Breast epithelium (tissue), 4 donors: ENCODE measurements at regions not wholly inside any gene's neighbourhood (a gene's known extent, or its start where the extent isn't known, plus 50 kb on each side); places are given as distances from the start of the nearest gene placed in this dataset.

Experiments
- DNase-seq, 2 donors: peaks; one replicate each; pipeline ENCODE4 v3.0.0-alpha.2; 2019; ENCODE audit warnings: low spot score in 2 of 2
- H3K27ac ChIP-seq, 2 donors: fragments of 200-600 bp; sonication (generic) in 1 of 2; one replicate each; pipeline ENCODE4 v1.5.1; 2016 to 2019; ENCODE audit warnings: mild to moderate bottlenecking in 1 of 2
- H3K27me3 ChIP-seq, 2 donors: fragments of 200-600 bp; sonication (generic) in 1 of 2; one replicate each; pipeline versions ENCODE4 v1.5.1 to v1.6.0; 2017 to 2019; ENCODE audit warnings: control low read depth in 1 of 2, mild to moderate bottlenecking in 1 of 2
- H3K36me3 ChIP-seq: fragments of 200-600 bp; one replicate; pipeline ENCODE4 v1.5.1; 2019
- H3K4me1 ChIP-seq, 2 donors: fragments of 200-600 bp; sonication (generic); one replicate each; pipeline ENCODE4 v1.5.1; 2016 to 2019; ENCODE audit warnings: control low read depth in 1 of 2
- H3K4me3 ChIP-seq, 3 donors: fragments of 200-600 bp; sonication (generic); 1 replicate in 2 of 3; 2 replicates in 1 of 3; pipeline ENCODE4 v1.5.1; 2016 to 2019; ENCODE audit warnings: mild to moderate bottlenecking in 3 of 3, moderate library complexity in 2 of 3
- H3K9me3 ChIP-seq, 2 donors: fragments of 200-600 bp; sonication (generic) in 1 of 2; one replicate each; pipeline ENCODE4 v1.5.1; 2016 to 2019; ENCODE audit warnings: control low read depth in 1 of 2
- CTCF ChIP-seq, 3 donors: fragments of 450-650 bp; IDR thresholded peaks; one replicate each; pipeline ENCODE4 v1.5.1; 2016 to 2017; ENCODE audit warnings: antibody characterized with exemption in 3 of 3, mild to moderate bottlenecking in 3 of 3, moderate library complexity in 3 of 3
- POLR2A ChIP-seq: fragments of 450-650 bp; IDR thresholded peaks from one replicate; pipeline ENCODE4 v1.6.1; 2016; ENCODE audit warnings: antibody characterized with exemption, mild to moderate bottlenecking, moderate library complexity
- POLR2AphosphoS5 ChIP-seq, 3 donors: sonication (generic); formaldehyde crosslinking; IDR thresholded peaks; one replicate each; pipeline ENCODE4 v1.6.1; 2017; ENCODE audit warnings: antibody characterized with exemption in 3 of 3
- intact Hi-C: fragments of 100-400 bp; cut with DNase I; formaldehyde crosslinking; loops from one replicate; pipeline ENCODE4 v1.15.1; 2023; ENCODE audit warnings: low total_unique reads

DNA sequence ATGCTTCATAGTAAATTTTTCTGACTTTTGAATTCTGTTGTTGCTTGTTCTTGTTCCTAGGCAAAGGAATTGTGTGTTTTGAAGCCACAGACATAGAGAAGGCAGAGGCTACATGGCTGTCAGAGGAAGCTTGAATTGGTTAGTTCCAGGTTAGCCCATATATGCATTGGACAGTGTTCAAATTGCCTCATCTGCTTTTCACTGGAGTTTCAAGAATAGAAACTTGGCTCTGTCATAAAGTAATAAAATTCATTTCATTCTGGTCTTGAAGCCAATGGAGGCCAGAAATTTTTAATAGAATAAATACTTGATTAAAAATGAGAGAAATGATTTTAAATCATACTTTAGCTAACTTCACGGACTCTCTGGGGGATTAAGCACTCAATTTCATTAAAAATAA lies 178.0 kb downstream of the YIPF5 start:
- H3K36me3 ChIP-seq, result no peaks in the 10 kb centered on the region
- no peaks in the 10 kb centered on the region for H3K27me3 ChIP-seq
- H3K4me1 ChIP-seq, result no peaks in the 10 kb centered on the region
- no peaks in the 10 kb centered on the region for H3K9me3 ChIP-seq
- no peak overlapping the region for H3K4me3 ChIP-seq
- DNase-seq, result no peak
- no peak overlapping the region for H3K27ac ChIP-seq
- intact Hi-C loops, result no loop called here
- TF ChIP-seq POLR2A (no peak), CTCF (IDR thresholded peaks at IDR 0.05) (no peak), POLR2AphosphoS5 (IDR thresholded peaks at IDR 0.05) (no peak)

- Histone ChIP-seq H3K9me3 (no peaks in the 10 kb centered on the region), H3K27me3 (no peaks in the 10 kb centered on the region), H3K4me3 (no peak overlapping the region), H3K36me3 (no peaks in the 10 kb centered on the region), H3K27ac (no peak overlapping the region), H3K4me1 (no peaks in the 10 kb centered on the region)
- intact Hi-C loops, result no loop called here
- no peak for DNase-seq
- TF ChIP-seq POLR2AphosphoS5 (IDR thresholded peaks at IDR 0.05) (no peak), POLR2A (no peak), CTCF (IDR thresholded peaks at IDR 0.05) (no peak)
Observed at GRCh38 chr5:144002876-144003275, 167.6 kb downstream of the YIPF5 start.

DNA sequence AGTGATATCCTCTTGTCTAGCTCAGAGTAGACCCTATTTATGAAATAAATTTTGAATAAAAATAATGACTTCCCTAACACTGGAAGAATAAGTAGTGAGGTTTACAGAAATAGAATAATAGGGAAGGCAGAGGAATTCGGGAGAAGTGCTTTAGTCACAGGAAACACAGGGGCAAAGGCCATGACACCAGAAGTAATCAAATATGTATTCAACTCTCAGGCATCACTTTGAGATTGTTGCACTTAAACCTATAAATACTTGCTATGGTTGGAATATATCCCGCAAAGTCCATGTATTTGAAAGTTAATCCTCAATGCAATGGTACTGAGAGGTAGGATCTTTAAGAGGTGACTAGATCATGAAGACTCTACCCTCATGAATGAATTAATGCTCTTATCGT lies 166.8 kb downstream of the YIPF5 start:
- intact Hi-C loops, result no loop called here
- TF ChIP-seq POLR2A (no peak), POLR2AphosphoS5 (IDR thresholded peaks at IDR 0.05) (no peak), CTCF (IDR thresholded peaks at IDR 0.05) (no peak)

DNA sequence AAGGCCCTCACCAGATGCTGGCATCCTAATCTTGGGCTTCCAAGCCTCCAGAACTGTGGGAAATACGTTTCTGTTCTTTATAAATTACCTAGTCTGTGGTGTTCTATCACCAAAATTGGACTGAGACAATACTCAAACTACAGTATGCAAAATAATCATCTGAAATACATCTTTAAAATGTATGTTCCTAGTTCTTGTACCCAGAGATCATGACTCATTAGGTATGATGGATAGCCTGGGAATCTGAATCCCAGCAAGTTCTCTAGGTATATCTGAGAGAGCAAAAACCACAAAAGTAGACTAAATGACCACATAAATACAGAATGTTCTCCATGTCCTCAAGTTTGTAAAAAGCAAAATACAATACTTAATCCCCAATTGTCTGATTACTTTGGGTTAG lies 166.3 kb downstream of the YIPF5 start:
- intact Hi-C loops, result no loop called here
- no peak for DNase-seq
- H3K4me3 ChIP-seq, result no peak overlapping the region
- TF ChIP-seq POLR2AphosphoS5 (IDR thresholded peaks at IDR 0.05) (no peak), POLR2A (no peak), CTCF (IDR thresholded peaks at IDR 0.05) (no peak)
- no peaks in the 10 kb centered on the region for H3K9me3 ChIP-seq
- H3K27me3 ChIP-seq, result no peaks in the 10 kb centered on the region
- no peaks in the 10 kb centered on the region for H3K36me3 ChIP-seq
- no peaks in the 10 kb centered on the region for H3K4me1 ChIP-seq
- H3K27ac ChIP-seq, result no peak overlapping the region

More for the DNA sequence above, 166.8 kb downstream of the YIPF5 start:
- Histone ChIP-seq H3K27ac (no peak overlapping the region), H3K27me3 (no peaks in the 10 kb centered on the region), H3K9me3 (no peaks in the 10 kb centered on the region), H3K4me3 (no peak overlapping the region), H3K36me3 (no peaks in the 10 kb centered on the region), H3K4me1 (no peaks in the 10 kb centered on the region)
- DNase-seq, result no peak

DNA sequence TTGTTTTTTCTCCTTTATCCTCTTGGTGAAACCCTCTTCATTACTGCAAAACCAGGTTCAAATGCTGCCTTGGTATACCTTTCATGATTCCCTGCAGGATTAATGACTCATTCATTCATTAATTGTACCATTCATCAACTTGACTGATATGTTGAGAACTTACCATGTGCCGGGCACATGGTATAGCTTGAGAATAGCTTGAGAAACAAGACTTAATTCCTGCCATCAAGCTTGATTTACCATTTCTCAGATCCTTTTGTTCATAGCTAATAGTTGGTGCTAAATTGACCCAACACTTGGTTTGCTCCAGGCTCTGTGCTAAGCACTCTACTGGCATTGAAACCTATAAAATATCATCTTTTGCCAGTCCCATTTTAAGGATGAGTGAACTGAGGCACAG lies 165.7 kb downstream of the YIPF5 start:
- TF ChIP-seq POLR2A (no peak), CTCF (IDR thresholded peaks at IDR 0.05) (no peak), POLR2AphosphoS5 (IDR thresholded peaks at IDR 0.05) (no peak)
- Histone ChIP-seq H3K4me1 (no peaks in the 10 kb centered on the region), H3K27ac (no peak overlapping the region), H3K9me3 (no peaks in the 10 kb centered on the region), H3K36me3 (no peaks in the 10 kb centered on the region), H3K27me3 (no peaks in the 10 kb centered on the region), H3K4me3 (no peak overlapping the region)
- intact Hi-C loops, result no loop called here
- DNase-seq, result no peak
